Muscle of leg (tissue), 3 donors: ENCODE measurements at regions not wholly inside any gene's neighbourhood (a gene's known extent, or its start where the extent isn't known, plus 50 kb on each side); places are given as distances from the start of the nearest gene placed in this dataset.
A peak's percentile ranks its signal among the peaks of the same experiment; 100 is the strongest.

ENCODE experiments used
- DNase-seq: peaks from one replicate; pipeline ENCODE4 v3.0.0; 2013
- H3K27ac ChIP-seq: one replicate; pipeline ENCODE4 v1.5.1; 2013; ENCODE audit warnings: mild to moderate bottlenecking, low read length, control low read depth
- H3K27me3 ChIP-seq: one replicate; pipeline ENCODE4 v1.6.1; 2013; ENCODE audit warnings: low read length; ENCODE audit not compliant: control insufficient read depth, insufficient read depth
- H3K36me3 ChIP-seq: one replicate; pipeline ENCODE4 v1.6.1; 2013; ENCODE audit warnings: low read length; ENCODE audit not compliant: control insufficient read depth, insufficient read depth
- H3K4me1 ChIP-seq: one replicate; pipeline ENCODE4 v1.6.1; 2013; ENCODE audit warnings: low read length; ENCODE audit not compliant: control insufficient read depth, insufficient read depth
- H3K4me3 ChIP-seq: one replicate; pipeline ENCODE4 v1.5.1; 2013; ENCODE audit warnings: low read length, control low read depth
- H3K9me3 ChIP-seq: replicated peaks from 2 replicates; pipeline ENCODE4 v1.6.1; 2013; ENCODE audit warnings: low read depth, low read length; ENCODE audit not compliant: control insufficient read depth
- WGBS: methylation state at CpG from one replicate; pipeline ENCODE4 v1.1.5; 2013; ENCODE audit warnings: missing lambda C conversion rate; ENCODE audit not compliant: insufficient coverage; 5-methylcytosine and 5-hydroxymethylcytosine counted together

- 90% methylated on average over 2 of the region's 3 CpGs for WGBS
- H3K4me3 ChIP-seq = no peak overlapping the region
- no peaks in the 10 kb centered on the region for H3K36me3 ChIP-seq
- peak; percentile 3 for DNase-seq
- no peaks in the 10 kb centered on the region for H3K27me3 ChIP-seq
- no peaks in the 10 kb centered on the region for H3K4me1 ChIP-seq
- H3K27ac ChIP-seq = no peak overlapping the region
- H3K9me3 ChIP-seq = no peaks in the 10 kb centered on the region
Measured at GRCh38 chr4:154999950-155000578, 208.4 kb upstream of the NPY2R start.

- no CpG with 5 or more reads among the region's 2 CpGs for WGBS
- H3K4me1 ChIP-seq = no peaks in the 10 kb centered on the region
- no peaks in the 10 kb centered on the region for H3K36me3 ChIP-seq
- H3K27ac ChIP-seq = no peak overlapping the region
- no peaks in the 10 kb centered on the region for H3K27me3 ChIP-seq
- no peak overlapping the region for H3K4me3 ChIP-seq
- no peaks in the 10 kb centered on the region for H3K9me3 ChIP-seq
- DNase-seq = peak; percentile 34
Measured at GRCh38 chr4:155001251-155001650, 207.2 kb upstream of the NPY2R start.

- no peak overlapping the region for H3K4me3 ChIP-seq
- no peaks in the 10 kb centered on the region for H3K36me3 ChIP-seq
- no peaks in the 10 kb centered on the region for H3K9me3 ChIP-seq
- H3K4me1 ChIP-seq = no peaks in the 10 kb centered on the region
- H3K27ac ChIP-seq = no peak overlapping the region
- no peak for DNase-seq
- WGBS = 94% methylated on average over 2 of the region's 5 CpGs
- H3K27me3 ChIP-seq = no peaks in the 10 kb centered on the region
Measured at GRCh38 chr4:155005395-155006090, 202.9 kb upstream of the NPY2R start.

GRCh38 chr4:155007660-155008176 lies 200.7 kb upstream of the NPY2R start:
- DNase-seq = no peak
- no peaks in the 10 kb centered on the region for H3K4me1 ChIP-seq
- WGBS = no CpG with 5 or more reads among the region's 1 CpG

GRCh38 chr4:155008389-155008788 lies 200.0 kb upstream of the NPY2R start:
- Histone ChIP-seq H3K4me1 (no peaks in the 10 kb centered on the region), H3K4me3 (no peak overlapping the region), H3K9me3 (no peaks in the 10 kb centered on the region), H3K27me3 (no peaks in the 10 kb centered on the region), H3K36me3 (no peaks in the 10 kb centered on the region), H3K27ac (no peak overlapping the region)
- no peak for DNase-seq
- WGBS = 50% methylated on average over 1 of the region's 2 CpGs

More at GRCh38 chr4:155007660-155008176, 200.7 kb upstream of the NPY2R start:
- Histone ChIP-seq H3K9me3 (no peaks in the 10 kb centered on the region), H3K4me3 (no peak overlapping the region), H3K27ac (no peak overlapping the region), H3K36me3 (no peaks in the 10 kb centered on the region), H3K27me3 (no peaks in the 10 kb centered on the region)

GRCh38 chr4:155009288-155009687 lies 199.1 kb upstream of the NPY2R start:
- no peaks in the 10 kb centered on the region for H3K36me3 ChIP-seq
- H3K4me3 ChIP-seq = no peak overlapping the region
- no CpG with 5 or more reads among the region's 3 CpGs for WGBS
- no peak for DNase-seq
- no peaks in the 10 kb centered on the region for H3K27me3 ChIP-seq
- no peak overlapping the region for H3K27ac ChIP-seq
- no peaks in the 10 kb centered on the region for H3K4me1 ChIP-seq
- H3K9me3 ChIP-seq = no peaks in the 10 kb centered on the region

GRCh38 chr4:155010376-155010775 lies 198.1 kb upstream of the NPY2R start:
- DNase-seq = no peak
- Histone ChIP-seq H3K27me3 (no peaks in the 10 kb centered on the region), H3K4me3 (no peak overlapping the region), H3K36me3 (no peaks in the 10 kb centered on the region), H3K27ac (no peak overlapping the region), H3K4me1 (no peaks in the 10 kb centered on the region), H3K9me3 (no peaks in the 10 kb centered on the region)
- 100% methylated on average over 2 of the region's 7 CpGs for WGBS

- Histone ChIP-seq H3K27ac (no peak overlapping the region), H3K4me3 (no peak overlapping the region), H3K4me1 (no peaks in the 10 kb centered on the region), H3K36me3 (no peaks in the 10 kb centered on the region), H3K27me3 (no peaks in the 10 kb centered on the region), H3K9me3 (no peaks in the 10 kb centered on the region)
- peak; percentile 8 for DNase-seq
- no CpG with 5 or more reads among the region's 4 CpGs for WGBS
Measured at GRCh38 chr4:155011163-155011780, 197.2 kb upstream of the NPY2R start.

GRCh38 chr4:155012469-155012868 lies 196.0 kb upstream of the NPY2R start:
- Histone ChIP-seq H3K4me3 (no peak overlapping the region), H3K27ac (no peak overlapping the region), H3K4me1 (no peaks in the 10 kb centered on the region), H3K9me3 (no peaks in the 10 kb centered on the region), H3K27me3 (no peaks in the 10 kb centered on the region), H3K36me3 (no peaks in the 10 kb centered on the region)
- no CpG with 5 or more reads among the region's 1 CpG for WGBS
- no peak for DNase-seq

- no peaks in the 10 kb centered on the region for H3K4me1 ChIP-seq
- H3K4me3 ChIP-seq = no peak overlapping the region
- H3K27me3 ChIP-seq = no peaks in the 10 kb centered on the region
- DNase-seq = no peak
- no peaks in the 10 kb centered on the region for H3K9me3 ChIP-seq
- H3K27ac ChIP-seq = no peak overlapping the region
- H3K36me3 ChIP-seq = no peaks in the 10 kb centered on the region
Measured at GRCh38 chr4:155017426-155017825, 191.0 kb upstream of the NPY2R start.
